ENCODE measurements at regions not wholly inside any gene's neighbourhood (a gene's known extent, or its start where the extent isn't known, plus 50 kb on each side); places are given as distances from the start of the nearest gene placed in this dataset.
"Not testable (repeated sequence)": the region's sequence is repeated elsewhere in the genome, so short reads cannot be mapped to it uniquely, and the experiment has no call there.

DNA sequence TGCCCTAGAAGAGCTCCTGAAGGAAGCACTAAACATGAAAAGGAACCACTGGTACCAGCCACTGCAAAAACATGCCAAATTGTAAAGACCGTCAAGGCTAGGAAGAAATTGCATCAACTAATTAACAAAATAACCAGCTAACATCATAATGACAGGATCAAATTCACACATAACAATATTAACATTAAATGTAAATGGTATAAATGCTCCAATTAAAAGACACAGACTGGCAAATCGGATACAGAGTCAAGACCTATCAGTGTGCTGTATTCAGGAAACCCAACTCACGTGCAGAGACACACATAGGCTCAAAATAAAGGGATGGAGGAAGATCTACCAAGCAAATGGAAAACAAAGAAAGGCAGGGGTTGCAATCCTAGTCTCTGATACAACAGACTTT, 137.0 kb upstream of the BCL9 start:
- TF ChIP-seq POLR2A (IDR thresholded peaks at IDR 0.05; ENCODE audit: low read depth, low read length); TAF1 (IDR thresholded peaks at IDR 0.05; ENCODE audit: borderline replicate concordance, low read depth, low read length); POLR2AphosphoS5 (IDR thresholded peaks at IDR 0.05; ENCODE audit: low read depth, low read length): not testable (repeated sequence)
